GM10266 (cell line): ENCODE measurements at regions not wholly inside any gene's neighbourhood (a gene's known extent, or its start where the extent isn't known, plus 50 kb on each side); places are given as distances from the start of the nearest gene placed in this dataset.

ENCODE experiments used
- DNase-seq: peaks from one replicate; pipeline ENCODE4 v3.0.0; 2012; ENCODE audit errors: extremely low spot score
- TF ChIP-seq, protein P1 (sequence below): IDR thresholded peaks from 2 replicates; pipeline ENCODE4 v1.5.1; 2012; ENCODE audit warnings: mild to moderate bottlenecking, low read depth; ENCODE audit not compliant: control insufficient read depth, insufficient read depth; ENCODE audit errors: missing control alignments

DNA sequence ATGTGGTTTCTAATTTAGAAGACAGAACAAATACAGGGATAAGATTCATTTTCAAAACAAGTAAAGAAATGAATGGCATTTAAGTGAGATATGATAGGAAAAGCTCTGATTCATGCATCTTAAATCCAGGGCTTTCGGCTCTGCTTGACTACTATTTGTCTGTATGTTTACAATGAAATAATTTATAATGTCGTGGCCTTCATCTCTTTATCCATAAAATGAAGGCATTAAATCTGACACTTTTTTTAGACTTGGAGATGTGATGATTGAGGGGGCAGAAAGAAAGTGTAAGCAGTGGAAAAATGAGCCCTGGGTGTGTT is 115.7 kb upstream of the KIT start:
- DNase-seq = no peak
- TF ChIP-seq, protein P1, sequence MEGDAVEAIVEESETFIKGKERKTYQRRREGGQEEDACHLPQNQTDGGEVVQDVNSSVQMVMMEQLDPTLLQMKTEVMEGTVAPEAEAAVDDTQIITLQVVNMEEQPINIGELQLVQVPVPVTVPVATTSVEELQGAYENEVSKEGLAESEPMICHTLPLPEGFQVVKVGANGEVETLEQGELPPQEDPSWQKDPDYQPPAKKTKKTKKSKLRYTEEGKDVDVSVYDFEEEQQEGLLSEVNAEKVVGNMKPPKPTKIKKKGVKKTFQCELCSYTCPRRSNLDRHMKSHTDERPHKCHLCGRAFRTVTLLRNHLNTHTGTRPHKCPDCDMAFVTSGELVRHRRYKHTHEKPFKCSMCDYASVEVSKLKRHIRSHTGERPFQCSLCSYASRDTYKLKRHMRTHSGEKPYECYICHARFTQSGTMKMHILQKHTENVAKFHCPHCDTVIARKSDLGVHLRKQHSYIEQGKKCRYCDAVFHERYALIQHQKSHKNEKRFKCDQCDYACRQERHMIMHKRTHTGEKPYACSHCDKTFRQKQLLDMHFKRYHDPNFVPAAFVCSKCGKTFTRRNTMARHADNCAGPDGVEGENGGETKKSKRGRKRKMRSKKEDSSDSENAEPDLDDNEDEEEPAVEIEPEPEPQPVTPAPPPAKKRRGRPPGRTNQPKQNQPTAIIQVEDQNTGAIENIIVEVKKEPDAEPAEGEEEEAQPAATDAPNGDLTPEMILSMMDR = no peak

DNA sequence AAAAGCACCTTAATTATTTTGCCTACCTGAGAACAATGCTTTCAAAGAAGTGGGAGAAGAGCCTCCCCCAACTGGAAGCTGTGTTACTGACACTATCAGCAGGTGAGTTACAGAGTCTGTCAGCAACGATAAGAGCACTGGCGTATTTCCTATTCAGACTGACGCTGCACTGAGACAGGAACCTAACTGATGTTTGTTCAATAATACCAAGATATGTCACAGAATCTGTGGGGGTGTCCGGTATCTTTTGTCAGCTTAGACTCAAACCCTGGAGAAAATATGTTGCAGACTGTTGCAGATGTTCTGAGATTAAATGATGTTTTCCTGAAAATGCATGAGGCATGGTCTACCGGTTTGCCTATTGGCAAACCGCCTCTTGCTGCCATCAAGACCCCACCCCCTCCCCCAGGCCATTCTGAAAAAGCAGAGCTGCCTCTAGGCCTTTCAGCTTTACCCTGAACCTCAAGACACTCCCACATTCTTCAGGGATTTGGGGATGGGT is 115.2 kb upstream of the KIT start:
- TF ChIP-seq, protein P1 = no peak
- DNase-seq = no peak

DNA sequence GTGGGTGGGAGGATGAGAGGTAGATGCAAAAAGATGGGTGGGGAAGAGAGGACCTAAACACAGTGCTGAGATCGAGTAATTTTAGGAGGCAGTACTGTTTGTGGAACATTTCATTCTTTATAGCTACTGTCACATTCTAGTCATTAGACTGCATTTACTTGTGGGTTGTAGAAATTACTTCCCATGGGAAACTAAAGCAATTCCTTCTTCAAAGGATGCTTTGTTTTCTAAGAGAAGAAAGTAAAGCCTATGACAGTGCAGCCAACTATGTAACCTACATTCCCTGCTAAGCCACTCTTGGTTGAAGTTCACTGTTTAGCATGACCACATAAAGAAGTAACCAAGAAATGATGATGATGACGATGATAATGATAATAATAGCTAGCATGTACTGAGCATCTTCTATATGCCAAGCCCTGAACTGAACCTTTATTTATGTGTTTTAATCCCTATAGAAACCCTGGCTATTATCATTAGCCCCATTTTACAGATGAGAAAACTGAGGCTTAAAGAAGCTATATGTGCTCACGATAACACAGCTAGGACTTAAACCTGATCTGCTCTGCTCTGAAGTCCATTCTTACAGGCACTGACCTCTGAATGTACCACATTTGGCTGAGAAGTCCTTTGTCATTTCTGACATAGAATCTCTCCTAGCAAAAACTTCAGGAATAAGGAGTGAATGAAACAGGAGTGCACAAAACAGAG is 114.5 kb upstream of the KIT start:
- TF ChIP-seq, protein P1 = no peak
- DNase-seq = no peak

DNA sequence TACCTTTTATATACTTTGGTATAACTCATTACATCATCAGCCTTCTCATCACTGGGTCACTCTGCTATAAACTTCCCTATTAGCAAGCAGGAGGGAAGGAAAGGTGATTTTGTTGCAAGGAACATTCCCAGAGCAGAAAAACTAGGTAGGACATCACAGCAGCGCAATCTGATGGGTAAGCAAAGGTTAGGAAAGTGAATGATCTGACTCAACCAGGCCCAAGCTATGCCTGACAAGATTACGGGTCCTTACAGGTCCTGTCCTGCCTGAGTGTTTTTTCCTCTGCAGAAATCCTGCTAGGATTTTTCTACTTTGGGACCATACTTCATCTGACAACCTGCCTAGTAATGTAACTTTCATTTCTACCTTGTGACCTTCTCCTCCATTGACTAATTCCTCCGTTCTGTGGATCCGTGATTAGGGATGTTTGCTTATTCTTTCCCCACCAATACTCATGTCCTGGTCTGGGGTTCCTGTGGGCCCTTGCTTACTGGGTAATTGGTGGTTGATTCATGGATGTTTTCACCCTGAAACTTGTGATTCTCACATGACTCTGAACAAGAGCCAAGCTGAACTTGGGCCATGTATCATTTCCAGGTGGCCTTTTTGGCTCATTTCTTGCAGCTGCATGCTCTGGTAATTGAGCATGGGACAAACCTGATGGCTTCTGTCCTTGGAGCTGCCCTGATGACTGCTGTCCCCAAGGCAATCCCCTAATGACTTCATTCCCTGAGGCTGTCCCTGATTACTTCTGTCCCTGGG is 111.9 kb upstream of the KIT start:
- DNase-seq = no peak
- TF ChIP-seq, protein P1 = no peak

DNA sequence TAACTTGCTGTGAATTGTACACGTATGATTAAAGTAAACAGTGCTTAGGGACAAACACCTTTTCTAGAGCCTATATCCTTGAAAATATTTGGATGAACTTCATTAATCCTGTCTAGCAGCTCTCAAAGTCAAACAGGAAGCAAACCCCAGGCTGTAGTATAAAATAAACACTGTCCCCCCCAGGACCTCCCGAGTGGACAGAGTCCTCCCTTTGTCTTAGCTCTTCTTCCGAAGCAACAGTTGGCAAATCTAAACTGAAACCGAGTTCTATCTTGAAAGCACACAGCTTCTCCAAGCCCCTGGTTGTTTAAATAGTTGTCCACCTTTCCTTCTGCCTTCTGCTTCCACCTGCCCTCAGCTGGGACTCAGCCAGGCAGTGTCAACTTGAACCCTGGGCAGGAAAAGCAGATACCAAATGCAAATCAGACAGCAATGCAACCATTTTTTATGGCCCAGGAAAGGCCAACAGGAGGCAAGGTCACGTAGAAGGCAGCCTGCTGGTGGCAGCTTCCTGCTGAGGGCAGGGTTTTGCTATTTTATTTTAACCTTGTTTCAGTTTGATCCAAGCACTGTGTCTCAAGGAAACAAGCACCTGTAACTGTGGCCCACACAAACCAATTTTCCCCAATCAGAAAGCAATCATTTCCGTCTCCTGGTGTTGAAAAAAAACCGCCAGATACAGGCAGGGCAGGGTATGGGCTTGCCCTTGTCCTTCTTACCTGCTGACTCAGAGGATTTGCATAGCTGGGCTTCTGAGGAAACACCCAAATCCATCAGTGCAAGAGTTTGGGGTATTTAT is 110.3 kb upstream of the KIT start:
- TF ChIP-seq, protein P1 = no peak
- DNase-seq = no peak

DNA sequence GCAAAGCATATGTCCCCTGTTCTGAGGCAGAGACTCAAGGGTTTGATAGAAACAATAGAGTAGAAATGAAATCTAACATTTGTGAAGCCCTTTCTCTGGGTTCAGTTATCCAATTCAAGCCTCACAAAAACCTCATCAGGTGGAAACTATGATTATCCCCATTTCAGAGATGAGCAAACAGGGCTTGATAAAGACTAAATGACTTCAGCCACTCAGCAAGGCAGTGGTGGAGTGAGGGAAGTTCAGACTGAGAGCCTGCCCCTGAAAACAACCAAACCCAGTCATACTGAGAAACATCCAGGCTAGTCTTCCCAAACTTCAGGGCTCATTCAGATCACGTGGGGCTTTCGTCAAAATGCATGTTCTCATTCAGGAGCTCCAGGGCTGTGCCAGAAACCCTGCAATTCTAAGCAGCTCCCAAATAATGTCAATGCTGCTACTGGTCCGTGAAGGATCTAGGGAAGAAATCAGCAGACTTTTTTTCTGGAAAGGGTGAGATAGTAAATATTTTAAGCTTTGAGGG is 109.6 kb upstream of the KIT start:
- TF ChIP-seq, protein P1 = no peak
- DNase-seq = no peak
